ENCODE measurements at regions not wholly inside any gene's neighbourhood (a gene's known extent, or its start where the extent isn't known, plus 50 kb on each side); places are given as distances from the start of the nearest gene placed in this dataset.
"Not testable (repeated sequence)": the region's sequence is repeated elsewhere in the genome, so short reads cannot be mapped to it uniquely, and the experiment has no call there.

GRCh38 chrX:42833550-42833940 is 55.6 kb upstream of the PPP1R2C start:
- not testable (repeated sequence) for TF ChIP-seq NFRKB (IDR thresholded peaks at IDR 0.05); TARDBP (IDR thresholded peaks at IDR 0.05); PKNOX1 (IDR thresholded peaks at IDR 0.05); ARNT (IDR thresholded peaks at IDR 0.05); CTBP1 (IDR thresholded peaks at IDR 0.05; ENCODE audit: borderline replicate concordance); HDGF (IDR thresholded peaks at IDR 0.05; ENCODE audit: borderline replicate concordance); FOXA1 (IDR thresholded peaks at IDR 0.05); FOXM1 (IDR thresholded peaks at IDR 0.05; ENCODE audit: borderline replicate concordance); SP1 (IDR thresholded peaks at IDR 0.05); L3MBTL2 (conservative IDR thresholded peaks at IDR 0.05); BHLHE40 (IDR thresholded peaks at IDR 0.05; ENCODE audit: borderline replicate concordance); LEF1 (IDR thresholded peaks at IDR 0.05; ENCODE audit: borderline replicate concordance); ZNF384 (IDR thresholded peaks at IDR 0.05)

Measured in HEK293T (cell line).